OCI-LY1 (cell line): ENCODE measurements at regions not wholly inside any gene's neighbourhood (a gene's known extent, or its start where the extent isn't known, plus 50 kb on each side); places are given as distances from the start of the nearest gene placed in this dataset.

Experiments used
- H2AFZ ChIP-seq: fragments of 200-600 bp; sonication (generic), shearing (Covaris generic); 2 replicates; pipeline ENCODE4 v1.6.0; 2014; ENCODE audit warnings: antibody characterized with exemption, mild to moderate bottlenecking, low read length
- H3F3A ChIP-seq: fragments of 200-600 bp; sonication (generic), shearing (Covaris generic); 2 replicates; pipeline ENCODE4 v1.6.0; 2014; ENCODE audit warnings: mild to moderate bottlenecking, antibody characterized with exemption, low read length, moderate library complexity; ENCODE audit not compliant: insufficient read depth
- H3K27ac ChIP-seq: fragments of 200-600 bp; sonication (generic); 2 replicates; pipeline ENCODE4 v1.5.1; 2014; ENCODE audit warnings: low read length, mixed run types, mild to moderate bottlenecking, low read depth; ENCODE audit not compliant: poor library complexity, severe bottlenecking
- H3K27me3 ChIP-seq: fragments of 200-600 bp; sonication (generic); 2 replicates; pipeline ENCODE4 v1.6.0; 2014; ENCODE audit warnings: antibody characterized with exemption, mild to moderate bottlenecking, low read length, moderate library complexity; ENCODE audit not compliant: insufficient read depth
- H3K36me3 ChIP-seq: fragments of 200-600 bp; sonication (generic); 2 replicates; pipeline ENCODE4 v1.6.1; 2014; ENCODE audit warnings: mild to moderate bottlenecking, antibody characterized with exemption, low read length, moderate library complexity, mixed read lengths; ENCODE audit not compliant: insufficient read depth
- H3K4me1 ChIP-seq: fragments of 200-600 bp; sonication (generic); 2 replicates; pipeline ENCODE4 v1.5.1; 2014; ENCODE audit warnings: mild to moderate bottlenecking, low read length, moderate library complexity; ENCODE audit not compliant: insufficient read depth, severe bottlenecking
- H3K4me2 ChIP-seq: fragments of 200-600 bp; sonication (generic), shearing (Covaris generic); 2 replicates; pipeline ENCODE4 v1.6.1; 2014; ENCODE audit warnings: low read length
- H3K4me3 ChIP-seq: fragments of 200-600 bp; sonication (generic); 2 replicates; pipeline ENCODE4 v1.5.1; 2014; ENCODE audit warnings: low read length, low read depth, mild to moderate bottlenecking, mixed read lengths; ENCODE audit not compliant: poor library complexity, severe bottlenecking
- H3K79me2 ChIP-seq: fragments of 200-600 bp; shearing (Covaris generic); 2 replicates; pipeline ENCODE4 v1.6.1; 2016; ENCODE audit warnings: mixed run types, low read length, mixed read lengths; ENCODE audit not compliant: insufficient read depth
- H3K9ac ChIP-seq: fragments of 200-600 bp; sonication (generic), shearing (Covaris generic); 2 replicates; pipeline ENCODE4 v1.6.1; 2014; ENCODE audit warnings: mild to moderate bottlenecking, low read length, mixed read lengths
- H3K9me2 ChIP-seq: fragments of 200-600 bp; sonication (generic), shearing (Covaris generic); 2 replicates; pipeline ENCODE4 v1.6.1; 2014; ENCODE audit warnings: low read depth, mild to moderate bottlenecking, low read length, mixed read lengths
- H3K9me3 ChIP-seq: fragments of 200-600 bp; shearing (Covaris generic); 2 replicates; pipeline ENCODE4 v1.6.1; 2014; ENCODE audit warnings: low read length, mixed read lengths
- H4K20me1 ChIP-seq: fragments of 200-600 bp; sonication (generic), shearing (Covaris generic); 2 replicates; pipeline ENCODE4 v1.6.0; 2016; ENCODE audit warnings: mild to moderate bottlenecking, low read length; ENCODE audit not compliant: insufficient read depth
- CTCF ChIP-seq: fragments of 200-600 bp; sonication (generic), shearing (Covaris generic); IDR thresholded peaks from 2 replicates; pipeline ENCODE4 v1.5.1; 2017; ENCODE audit warnings: mild to moderate bottlenecking, antibody characterized with exemption, low read length, moderate library complexity, mixed read lengths
- EZH2 ChIP-seq: fragments of 200-600 bp; sonication (generic), shearing (Covaris generic); IDR thresholded peaks from 2 replicates; pipeline ENCODE4 v1.8.0; 2017; ENCODE audit warnings: borderline replicate concordance, mixed run types, mild to moderate bottlenecking, antibody characterized with exemption, low read length, moderate library complexity, mixed read lengths

- no peak for TF ChIP-seq CTCF
- TF ChIP-seq EZH2: no peak
- Histone ChIP-seq H4K20me1 (no peaks in the 10 kb centered on the region), H3K27me3 (no peaks in the 10 kb centered on the region), H3K36me3 (no peaks in the 10 kb centered on the region), H3F3A (no peaks in the 10 kb centered on the region), H2AFZ (no peak overlapping the region), H3K9me3 (no peaks in the 10 kb centered on the region), H3K9me2 (no peaks in the 10 kb centered on the region), H3K4me1 (no peaks in the 10 kb centered on the region), H3K4me2 (no peak overlapping the region), H3K27ac (no peak overlapping the region), H3K4me3 (no peak overlapping the region), H3K79me2 (no peaks in the 10 kb centered on the region), H3K9ac (no peak overlapping the region)
Observed at GRCh38 chr14:101511199-101511598, 50.1 kb upstream of the DIO3 start.
